Ascending aorta (tissue), 2 donors: ENCODE measurements at regions not wholly inside any gene's neighbourhood (a gene's known extent, or its start where the extent isn't known, plus 50 kb on each side); places are given as distances from the start of the nearest gene placed in this dataset.

Source experiments
- DNase-seq, 2 donors: peaks; one replicate each; pipeline ENCODE4 v3.0.0-alpha.2; 2019; ENCODE audit warnings: low spot score in 2 of 2
- H3K27ac ChIP-seq, 2 donors: fragments of 200-600 bp; sonication (generic); one replicate each; pipeline ENCODE4 v1.5.1; 2016 to 2017; ENCODE audit warnings: mild to moderate bottlenecking in 1 of 2
- H3K27me3 ChIP-seq: fragments of 200-600 bp; sonication (generic); one replicate; pipeline ENCODE4 v1.5.1; 2017
- H3K36me3 ChIP-seq, 2 donors: fragments of 200-600 bp; sonication (generic); one replicate each; pipeline ENCODE4 v1.5.1; 2016
- H3K4me1 ChIP-seq, 2 donors: fragments of 200-600 bp; sonication (generic); one replicate each; pipeline ENCODE4 v1.5.1; 2016 to 2017; ENCODE audit warnings: mild to moderate bottlenecking in 1 of 2
- H3K4me3 ChIP-seq, 2 donors: fragments of 200-600 bp; sonication (generic); one replicate each; pipeline ENCODE4 v1.5.1; 2016 to 2017; ENCODE audit warnings: mild to moderate bottlenecking in 1 of 2
- H3K9me3 ChIP-seq, 2 donors: fragments of 200-600 bp; sonication (generic); one replicate each; pipeline ENCODE4 v1.5.1; 2016
- intact Hi-C: fragments of 100-400 bp; cut with DNase I; formaldehyde crosslinking; loops from one replicate; pipeline ENCODE4 v1.15.1; 2023
- TF ChIP-seq, protein P1 (sequence below), 3 experiments: fragments of 200-600 bp in 2 of 3; fragments of 450-650 bp in 1 of 3; sonication (generic) in 2 of 3; IDR thresholded peaks; one replicate each; pipeline ENCODE4 v1.5.1; 2016 to 2019; ENCODE audit warnings: antibody characterized with exemption in 3 of 3, mild to moderate bottlenecking in 1 of 3, moderate library complexity in 1 of 3

DNA sequence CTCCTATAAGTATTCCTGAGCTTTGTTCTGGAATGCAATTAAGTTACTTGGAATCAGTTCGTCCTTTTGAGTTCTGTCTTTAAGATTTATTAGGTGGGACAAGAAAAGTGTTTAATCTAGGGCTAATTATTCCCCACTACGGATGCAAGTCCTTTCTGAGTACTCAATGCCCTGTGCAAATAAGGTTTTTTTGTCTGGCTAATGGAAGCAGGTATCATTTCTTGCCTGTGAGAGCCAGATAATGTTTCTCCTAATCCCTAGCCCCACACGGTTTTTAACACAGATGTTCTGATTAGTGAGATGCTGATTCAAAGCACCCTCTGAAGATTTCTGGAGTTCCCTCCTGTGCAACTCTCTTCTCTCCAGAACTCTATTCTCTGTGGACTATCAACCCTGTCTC, 296.6 kb upstream of the PRICKLE1 start:
- DNase-seq: no peak
- H3K36me3 ChIP-seq: no peaks in the 10 kb centered on the region
- intact Hi-C loops: no loop called here
- no peaks in the 10 kb centered on the region for H3K27me3 ChIP-seq
- no peaks in the 10 kb centered on the region for H3K4me1 ChIP-seq
- TF ChIP-seq, protein P1, sequence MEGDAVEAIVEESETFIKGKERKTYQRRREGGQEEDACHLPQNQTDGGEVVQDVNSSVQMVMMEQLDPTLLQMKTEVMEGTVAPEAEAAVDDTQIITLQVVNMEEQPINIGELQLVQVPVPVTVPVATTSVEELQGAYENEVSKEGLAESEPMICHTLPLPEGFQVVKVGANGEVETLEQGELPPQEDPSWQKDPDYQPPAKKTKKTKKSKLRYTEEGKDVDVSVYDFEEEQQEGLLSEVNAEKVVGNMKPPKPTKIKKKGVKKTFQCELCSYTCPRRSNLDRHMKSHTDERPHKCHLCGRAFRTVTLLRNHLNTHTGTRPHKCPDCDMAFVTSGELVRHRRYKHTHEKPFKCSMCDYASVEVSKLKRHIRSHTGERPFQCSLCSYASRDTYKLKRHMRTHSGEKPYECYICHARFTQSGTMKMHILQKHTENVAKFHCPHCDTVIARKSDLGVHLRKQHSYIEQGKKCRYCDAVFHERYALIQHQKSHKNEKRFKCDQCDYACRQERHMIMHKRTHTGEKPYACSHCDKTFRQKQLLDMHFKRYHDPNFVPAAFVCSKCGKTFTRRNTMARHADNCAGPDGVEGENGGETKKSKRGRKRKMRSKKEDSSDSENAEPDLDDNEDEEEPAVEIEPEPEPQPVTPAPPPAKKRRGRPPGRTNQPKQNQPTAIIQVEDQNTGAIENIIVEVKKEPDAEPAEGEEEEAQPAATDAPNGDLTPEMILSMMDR (IDR thresholded peaks at IDR 0.05): no peak
- H3K4me3 ChIP-seq: no peak overlapping the region
- H3K9me3 ChIP-seq: no peaks in the 10 kb centered on the region
- H3K27ac ChIP-seq: no peak overlapping the region

DNA sequence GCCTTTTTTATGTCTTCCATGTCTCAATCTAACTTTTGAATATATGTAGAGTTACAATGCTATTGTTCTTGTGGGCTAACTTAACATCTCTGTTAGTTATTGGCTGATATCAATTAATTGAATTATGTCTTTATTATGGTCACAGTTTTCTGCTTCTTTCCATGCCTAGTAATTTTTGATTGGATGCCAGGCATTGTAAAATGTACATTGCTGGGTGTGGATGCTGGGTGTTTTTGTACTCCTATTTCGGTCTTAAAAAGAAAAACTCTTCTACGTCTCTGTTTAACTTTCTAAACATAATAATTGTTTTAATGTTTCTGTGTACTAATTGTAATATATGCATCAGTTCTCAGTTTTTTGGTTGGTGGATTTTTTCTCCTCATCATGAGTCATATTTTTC, 296.1 kb upstream of the PRICKLE1 start:
- Histone ChIP-seq H3K4me1 (no peaks in the 10 kb centered on the region), H3K9me3 (no peaks in the 10 kb centered on the region), H3K27me3 (no peaks in the 10 kb centered on the region), H3K27ac (no peak overlapping the region), H3K36me3 (no peaks in the 10 kb centered on the region), H3K4me3 (no peak overlapping the region)
- no peak for DNase-seq
- intact Hi-C loops: no loop called here
- TF ChIP-seq, protein P1 (IDR thresholded peaks at IDR 0.05): no peak

DNA sequence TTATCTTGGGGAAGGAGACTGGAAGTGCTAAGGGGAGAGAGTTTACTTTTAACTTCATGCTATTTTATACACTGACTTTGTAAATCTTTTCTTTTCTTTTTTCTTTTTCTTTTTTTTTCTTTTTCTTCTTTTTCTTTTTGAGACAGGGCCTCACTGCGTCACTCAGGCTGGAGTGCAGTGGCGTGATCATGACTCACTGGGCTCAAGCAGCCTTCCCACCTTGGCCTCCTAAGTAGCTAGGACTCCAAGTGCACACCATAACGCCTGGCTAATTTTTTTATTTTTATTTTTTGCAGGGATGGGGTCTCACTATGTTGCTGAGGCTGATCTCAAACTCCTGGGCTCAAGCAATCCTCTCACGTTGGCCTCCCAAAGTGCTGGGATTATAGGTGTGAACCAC, 294.6 kb upstream of the PRICKLE1 start:
- Histone ChIP-seq H3K36me3 (no peaks in the 10 kb centered on the region), H3K4me3 (no peak overlapping the region), H3K9me3 (no peaks in the 10 kb centered on the region), H3K4me1 (no peaks in the 10 kb centered on the region), H3K27me3 (no peaks in the 10 kb centered on the region), H3K27ac (no peak overlapping the region)
- intact Hi-C loops: no loop called here
- TF ChIP-seq, protein P1 (IDR thresholded peaks at IDR 0.05): no peak
- no peak for DNase-seq

DNA sequence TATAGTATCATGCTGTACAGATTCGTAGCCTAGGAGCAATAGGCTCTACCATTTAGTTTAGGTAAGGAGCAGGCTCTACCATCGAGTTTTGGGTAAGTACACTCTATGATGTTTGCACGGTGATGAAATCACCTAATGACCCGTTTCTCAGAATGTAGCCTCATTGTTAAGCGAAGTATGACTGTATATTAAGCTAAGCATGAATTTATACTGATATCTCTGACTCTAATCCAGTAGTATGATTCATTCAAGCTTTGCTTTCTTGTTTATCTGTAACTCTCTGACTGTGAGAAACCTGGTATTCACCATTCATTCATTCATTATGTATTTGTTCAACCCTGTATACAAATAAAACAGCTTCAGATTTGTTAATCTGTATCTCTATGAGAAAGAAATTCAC, 283.9 kb upstream of the PRICKLE1 start:
- TF ChIP-seq, protein P1 (IDR thresholded peaks at IDR 0.05): no peak
- H3K9me3 ChIP-seq: no peaks in the 10 kb centered on the region
- H3K4me3 ChIP-seq: no peak overlapping the region
- no peak overlapping the region for H3K27ac ChIP-seq
- no peaks in the 10 kb centered on the region for H3K27me3 ChIP-seq
- DNase-seq: no peak
- intact Hi-C loops: no loop called here
- no peaks in the 10 kb centered on the region for H3K4me1 ChIP-seq
- H3K36me3 ChIP-seq: no peaks in the 10 kb centered on the region

DNA sequence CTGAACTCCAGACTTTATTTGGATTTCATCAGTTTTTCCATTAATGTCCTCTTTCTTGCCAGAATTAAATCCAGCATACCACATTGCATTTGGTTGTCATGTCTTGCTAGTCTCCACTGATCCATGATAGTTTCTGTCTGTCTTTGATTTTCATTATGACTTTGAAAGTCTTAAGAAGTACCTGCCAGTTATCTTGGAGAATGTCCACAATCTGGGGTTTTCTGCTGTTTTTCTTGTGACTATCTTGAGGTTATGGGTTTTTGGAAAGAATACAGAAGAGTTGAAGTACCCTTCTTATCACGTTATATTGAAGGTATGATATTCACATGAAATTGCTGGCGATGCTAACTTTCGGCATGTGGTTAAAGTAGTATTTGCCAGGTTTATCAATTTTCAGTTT, 282.3 kb upstream of the PRICKLE1 start:
- H3K9me3 ChIP-seq: no peaks in the 10 kb centered on the region
- DNase-seq: no peak
- H3K27ac ChIP-seq: no peak overlapping the region
- TF ChIP-seq, protein P1 (IDR thresholded peaks at IDR 0.05): no peak
- intact Hi-C loops: no loop called here
- H3K36me3 ChIP-seq: no peaks in the 10 kb centered on the region
- no peaks in the 10 kb centered on the region for H3K27me3 ChIP-seq
- no peaks in the 10 kb centered on the region for H3K4me1 ChIP-seq
- H3K4me3 ChIP-seq: no peak overlapping the region

DNA sequence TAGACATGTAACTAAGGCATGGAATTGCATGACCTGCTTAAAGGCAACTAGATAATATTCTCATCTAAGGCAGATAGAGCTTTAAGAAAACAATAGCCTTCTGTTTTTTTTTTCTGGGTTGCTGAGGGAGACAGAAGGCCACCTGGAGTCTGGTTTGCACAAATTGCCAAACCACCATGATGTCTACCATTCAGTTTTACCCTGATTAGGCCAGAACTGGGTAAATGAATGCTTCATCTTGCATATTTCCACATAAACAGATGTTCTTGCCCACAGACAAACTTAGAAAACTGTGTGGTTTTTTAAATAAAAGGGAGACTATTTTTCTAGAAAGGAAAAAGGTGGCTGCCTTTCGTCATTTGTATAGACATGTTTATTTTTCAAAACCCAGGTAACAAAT, 278.7 kb upstream of the PRICKLE1 start:
- intact Hi-C loops: no loop called here
- Histone ChIP-seq H3K36me3 (no peaks in the 10 kb centered on the region), H3K4me3 (no peak overlapping the region), H3K27me3 (no peaks in the 10 kb centered on the region), H3K4me1 (no peaks in the 10 kb centered on the region), H3K27ac (no peak overlapping the region), H3K9me3 (no peaks in the 10 kb centered on the region)
- TF ChIP-seq, protein P1 (IDR thresholded peaks at IDR 0.05): no peak
- no peak for DNase-seq
